H9 (cell line): ENCODE measurements at regions not wholly inside any gene's neighbourhood (a gene's known extent, or its start where the extent isn't known, plus 50 kb on each side); places are given as distances from the start of the nearest gene placed in this dataset.

ENCODE experiments used
- DNase-seq: peaks from one replicate; pipeline ENCODE4 v3.0.0-alpha.2; 2017
- H2AFZ ChIP-seq: one replicate; pipeline ENCODE4 v1.6.1; 2013; ENCODE audit warnings: mild to moderate bottlenecking, low read length, control low read depth, moderate library complexity
- H2AK5ac ChIP-seq: 2 replicates; pipeline ENCODE4 v1.6.1; 2013; ENCODE audit warnings: low read length, control low read depth, mixed read lengths; ENCODE audit not compliant: insufficient read length
- H2BK120ac ChIP-seq: one replicate; pipeline ENCODE4 v1.6.1; 2013; ENCODE audit warnings: low read depth, mild to moderate bottlenecking, low read length, control low read depth, inconsistent platforms; ENCODE audit not compliant: poor library complexity, severe bottlenecking
- H2BK12ac ChIP-seq: 2 replicates; pipeline ENCODE4 v1.6.1; 2013; ENCODE audit warnings: low read length, control low read depth, mixed read lengths, low read depth; ENCODE audit not compliant: insufficient read length
- H2BK15ac ChIP-seq: 2 replicates; pipeline ENCODE4 v1.6.1; 2013; ENCODE audit warnings: low read depth, low read length, control low read depth
- H2BK20ac ChIP-seq: one replicate; pipeline ENCODE4 v1.6.1; 2013; ENCODE audit warnings: low read depth, mild to moderate bottlenecking, low read length, control low read depth, inconsistent platforms; ENCODE audit not compliant: poor library complexity, severe bottlenecking
- H2BK5ac ChIP-seq: 2 replicates; pipeline ENCODE4 v1.6.1; 2013; ENCODE audit warnings: low read length, control low read depth, mixed read lengths; ENCODE audit not compliant: insufficient read length
- H3K14ac ChIP-seq: 2 replicates; pipeline ENCODE4 v1.6.1; 2013; ENCODE audit warnings: low read length, control low read depth; ENCODE audit not compliant: insufficient read depth
- H3K18ac ChIP-seq: 2 replicates; pipeline ENCODE4 v1.6.1; 2013; ENCODE audit warnings: low read depth, mild to moderate bottlenecking, mixed read lengths, low read length, control low read depth; ENCODE audit not compliant: insufficient read length
- H3K23ac ChIP-seq: 2 replicates; pipeline ENCODE4 v1.6.1; 2013; ENCODE audit warnings: low read length, control low read depth, mixed read lengths, low read depth; ENCODE audit not compliant: insufficient read length
- H3K23me2 ChIP-seq: 2 replicates; pipeline ENCODE4 v1.6.1; 2013; ENCODE audit warnings: low read depth, mild to moderate bottlenecking, mixed read lengths, low read length, control low read depth; ENCODE audit not compliant: insufficient read length, poor library complexity, severe bottlenecking
- H3K27ac ChIP-seq: 2 replicates; pipeline ENCODE4 v1.5.1; 2013; ENCODE audit warnings: low read length, control low read depth, mixed read lengths, low read depth; ENCODE audit not compliant: insufficient read length
- H3K27me3 ChIP-seq: 2 replicates; pipeline ENCODE4 v1.6.1; 2013; ENCODE audit warnings: low read length, control low read depth, inconsistent platforms; ENCODE audit not compliant: insufficient read depth
- H3K4ac ChIP-seq: 2 replicates; pipeline ENCODE4 v1.6.1; 2013; ENCODE audit warnings: low read depth, mild to moderate bottlenecking, control low read depth, inconsistent platforms, low read length, moderate library complexity
- H3K4me1 ChIP-seq: 2 replicates; pipeline ENCODE4 v1.6.1; 2013; ENCODE audit warnings: low read length, control low read depth, inconsistent platforms; ENCODE audit not compliant: insufficient read depth
- H3K4me2 ChIP-seq: 2 replicates; pipeline ENCODE4 v1.6.1; 2013; ENCODE audit warnings: low read length, control low read depth, mixed read lengths; ENCODE audit not compliant: insufficient read length, insufficient read depth
- H3K56ac ChIP-seq: 2 replicates; pipeline ENCODE4 v1.6.1; 2013; ENCODE audit warnings: low read depth, mild to moderate bottlenecking, mixed read lengths, low read length, control low read depth; ENCODE audit not compliant: insufficient read length
- H3K79me1 ChIP-seq: 2 replicates; pipeline ENCODE4 v1.6.1; 2013; ENCODE audit warnings: low read depth, mild to moderate bottlenecking, moderate library complexity, low read length, control low read depth, inconsistent platforms; ENCODE audit not compliant: insufficient read depth, poor library complexity, severe bottlenecking
- H3K79me2 ChIP-seq: 2 replicates; pipeline ENCODE4 v1.6.1; 2013; ENCODE audit warnings: low read length, control low read depth, inconsistent platforms; ENCODE audit not compliant: insufficient read depth
- H3K9ac ChIP-seq: 2 replicates; pipeline ENCODE4 v1.6.1; 2013; ENCODE audit warnings: low read length, control low read depth, mixed read lengths; ENCODE audit not compliant: insufficient read length; ENCODE audit errors: extremely low read depth
- H3K9me3 ChIP-seq: one replicate; pipeline ENCODE4 v1.6.1; 2013; ENCODE audit warnings: low read depth, low read length, inconsistent platforms; ENCODE audit not compliant: control insufficient read depth
- H3T11ph ChIP-seq: one replicate; pipeline ENCODE4 v1.6.1; 2013; ENCODE audit warnings: mild to moderate bottlenecking, low read length, control low read depth, inconsistent platforms
- H4K20me1 ChIP-seq: one replicate; pipeline ENCODE4 v1.6.1; 2013; ENCODE audit not compliant: control insufficient read depth, insufficient read length, insufficient read depth
- H4K5ac ChIP-seq: 2 replicates; pipeline ENCODE4 v1.6.1; 2013; ENCODE audit warnings: low read depth, mild to moderate bottlenecking, mixed read lengths, low read length, control low read depth; ENCODE audit not compliant: insufficient read length
- H4K8ac ChIP-seq: replicated peaks from 2 replicates; pipeline ENCODE4 v1.6.1; 2013; ENCODE audit warnings: low read length, control low read depth, mixed read lengths, low read depth; ENCODE audit not compliant: insufficient read length
- H4K91ac ChIP-seq: 2 replicates; pipeline ENCODE4 v1.6.1; 2013; ENCODE audit warnings: low read depth, mild to moderate bottlenecking, moderate library complexity, mixed read lengths, low read length, control low read depth; ENCODE audit not compliant: insufficient read length
- H3K27ac Mint-ChIP-seq, 3 experiments: 2 replicates in 2 of 3; 3 replicates in 1 of 3; pipeline ENCODE4 v1.8.0; 2020 to 2021; ENCODE audit warnings: mixed read lengths in 3 of 3, mild to moderate bottlenecking in 1 of 3, moderate library complexity in 1 of 3
- H3K27me3 Mint-ChIP-seq: 2 replicates; pipeline ENCODE4 v1.8.0; 2021; ENCODE audit warnings: low read depth, mild to moderate bottlenecking, moderate library complexity, mixed read lengths
- H3K36me3 Mint-ChIP-seq, 3 experiments: 2 replicates in 2 of 3; 3 replicates in 1 of 3; pipeline ENCODE4 v1.8.0; 2020 to 2021; ENCODE audit warnings: low read depth in 3 of 3, mixed read lengths in 3 of 3; ENCODE audit not compliant: insufficient read depth in 1 of 3
- H3K4me1 Mint-ChIP-seq, 2 experiments: 2 replicates each; pipeline ENCODE4 v1.8.0; 2020; ENCODE audit warnings: mixed read lengths in 2 of 2
- H3K4me3 Mint-ChIP-seq, 2 experiments: 2 replicates in 1 of 2; 3 replicates in 1 of 2; pipeline ENCODE4 v1.8.0; 2020 to 2021; ENCODE audit warnings: mild to moderate bottlenecking in 2 of 2, mixed read lengths in 2 of 2, moderate library complexity in 1 of 2
- H3K9me3 Mint-ChIP-seq, 2 experiments: 2 replicates in 1 of 2; 3 replicates in 1 of 2; pipeline ENCODE4 v1.8.0; 2020; ENCODE audit warnings: mild to moderate bottlenecking in 2 of 2, mixed read lengths in 2 of 2, moderate library complexity in 1 of 2
- CTCF ChIP-seq: fragments of 200-600 bp; sonication (generic); conservative IDR thresholded peaks from 3 replicates; pipeline ENCODE4 v1.8.0; 2021; ENCODE audit warnings: antibody characterized with exemption, mild to moderate bottlenecking
- WGBS: extraction: QIAGEN DNeasy Blood & Tissue Kit; methylation state at CpG from one replicate; pipeline ENCODE4 v1.1.7; 2013; ENCODE audit warnings: missing lambda C conversion rate, low lambda C conversion rate, mixed read lengths; ENCODE audit not compliant: insufficient read length; ENCODE audit errors: extremely low coverage; 5-methylcytosine and 5-hydroxymethylcytosine counted together

GRCh38 chr3:182325213-182325950 is 467.9 kb upstream of the ATP11B start:
- H3K27ac Mint-ChIP-seq = no peak overlapping the region
- Histone ChIP-seq H2AFZ (no peak overlapping the region), H3K4me2 (no peak overlapping the region), H4K5ac (no peak overlapping the region), H2BK120ac (no peak overlapping the region), H3K79me2 (no peaks in the 10 kb centered on the region), H2BK5ac (no peak overlapping the region), H2AK5ac (no peak overlapping the region), H3K4ac (no peak overlapping the region), H4K8ac (no peak overlapping the region), H4K20me1 (no peaks in the 10 kb centered on the region), H3K14ac (no peak overlapping the region), H3K56ac (no peak overlapping the region), H2BK20ac (no peak overlapping the region), H3T11ph (no peak overlapping the region), H3K27ac (no peak overlapping the region), H2BK12ac (no peak overlapping the region), H3K23ac (no peak overlapping the region), H3K9ac (no peak overlapping the region), H3K23me2 (no peaks in the 10 kb centered on the region), H3K18ac (no peak overlapping the region), H3K4me1 (peaks cover 21% of the 10 kb centered on the region; the same call in 1 of the 2 replicates), H3K27me3 (no peaks in the 10 kb centered on the region), H3K79me1 (no peaks in the 10 kb centered on the region), H3K9me3 (no peaks in the 10 kb centered on the region), H2BK15ac (no peak overlapping the region), H4K91ac (no peak overlapping the region)
- DNase-seq = no peak
- H3K36me3 Mint-ChIP-seq = peaks cover 0 to 1% (median 0%) of the 10 kb centered on the region in 3 experiments; a peak in 1 of 7 replicates
- H3K27me3 Mint-ChIP-seq = no peaks in the 10 kb centered on the region
- H3K9me3 Mint-ChIP-seq = peaks cover 0 to under 1% of the 10 kb centered on the region in 2 experiments; a peak in 2 of 5 replicates
- no CpG with 5 or more reads among the region's 10 CpGs for WGBS
- H3K4me1 Mint-ChIP-seq = peaks cover 50 to 53% of the 10 kb centered on the region in 2 experiments
- TF ChIP-seq CTCF = no peak
- no peak overlapping the region for H3K4me3 Mint-ChIP-seq
